Erythroblast (primary cell): ENCODE measurements at regions not wholly inside any gene's neighbourhood (a gene's known extent, or its start where the extent isn't known, plus 50 kb on each side); places are given as distances from the start of the nearest gene placed in this dataset.

Experiments
- GATA1 ChIP-seq: IDR thresholded peaks from 2 replicates; pipeline ENCODE4 v1.6.1; 2011; ENCODE audit warnings: low read depth, mild to moderate bottlenecking, control low read depth, low read length, moderate library complexity
- POLR2A ChIP-seq: IDR thresholded peaks from 2 replicates; pipeline ENCODE4 v1.6.1; 2011; ENCODE audit warnings: mild to moderate bottlenecking, low read length

DNA sequence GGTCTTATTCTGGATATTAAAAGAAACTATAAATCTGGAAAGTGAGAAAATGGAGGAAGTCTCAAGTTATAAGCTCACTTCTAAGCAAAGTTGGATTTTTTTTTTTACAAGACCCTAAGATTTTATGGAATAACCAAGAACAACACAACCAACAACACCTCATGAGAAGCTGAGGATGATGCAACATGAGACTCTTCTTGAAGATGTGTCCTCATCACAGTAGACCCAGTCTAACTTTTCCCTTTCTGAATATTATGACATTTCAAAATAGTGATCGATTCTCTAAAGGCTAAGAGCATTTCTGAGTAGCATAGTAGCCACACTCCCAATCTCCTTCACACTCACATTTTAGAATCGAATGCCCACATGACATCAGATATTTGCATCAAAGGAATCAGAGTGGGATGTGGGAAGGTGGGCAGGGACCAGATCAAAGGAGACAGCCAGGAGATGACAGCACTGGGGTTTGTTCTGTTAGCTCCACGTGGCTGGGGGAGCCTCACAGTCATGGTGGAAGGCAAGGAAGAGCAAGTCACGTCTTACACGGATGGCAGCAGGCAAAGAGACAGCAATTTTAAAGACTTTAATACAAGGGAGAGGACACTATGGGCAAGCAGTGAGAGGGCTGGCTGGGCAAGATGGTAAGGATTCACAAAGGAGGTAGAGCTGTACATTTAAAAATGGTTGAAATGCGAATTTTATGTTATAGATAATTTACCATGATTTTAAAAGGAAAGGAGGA, 90.7 kb upstream of the MYL2 start:
- TF ChIP-seq POLR2A: no peak
- TF ChIP-seq GATA1: no peak
